NCI-H1436 (cell line): ENCODE measurements at regions not wholly inside any gene's neighbourhood (a gene's known extent, or its start where the extent isn't known, plus 50 kb on each side); places are given as distances from the start of the nearest gene placed in this dataset.
A peak's percentile ranks its signal among the peaks of the same experiment; 100 is the strongest.

Experiments used
- DNase-seq: peaks from one replicate; lab custom pipeline; 2025; lab: John Stamatoyannopoulos, UW

- DNase-seq, result no peak
Measured at GRCh38 chr2:157184161-157184895, 73.2 kb upstream of the GALNT5 start.

GRCh38 chr2:157185476-157186227 lies 71.9 kb upstream of the GALNT5 start:
- DNase-seq, result no peak

- DNase-seq, result no peak
Measured at GRCh38 chr2:157190151-157190550, 67.4 kb upstream of the GALNT5 start.

GRCh38 chr2:157191186-157191585 lies 66.3 kb upstream of the GALNT5 start:
- no peak for DNase-seq

GRCh38 chr2:157192445-157193423 lies 64.8 kb upstream of the GALNT5 start:
- DNase-seq, result no peak

- no peak for DNase-seq
Measured at GRCh38 chr2:157193461-157193860, 64.0 kb upstream of the GALNT5 start.

GRCh38 chr2:157194097-157194688 lies 63.3 kb upstream of the GALNT5 start:
- peak; percentile 32 for DNase-seq

- DNase-seq, result no peak
Measured at GRCh38 chr2:157194844-157195243, 62.7 kb upstream of the GALNT5 start.

GRCh38 chr2:157196956-157197355 lies 60.5 kb upstream of the GALNT5 start:
- DNase-seq, result no peak

GRCh38 chr2:157197848-157198247 lies 59.7 kb upstream of the GALNT5 start:
- DNase-seq, result no peak

- no peak for DNase-seq
Measured at GRCh38 chr2:157203651-157204050, 53.9 kb upstream of the GALNT5 start.

GRCh38 chr2:157204401-157204800 lies 53.1 kb upstream of the GALNT5 start:
- no peak for DNase-seq

- no peak for DNase-seq
Measured at GRCh38 chr2:157206916-157207315, 50.6 kb upstream of the GALNT5 start.
